GM18505 (cell line): ENCODE measurements at regions not wholly inside any gene's neighbourhood (a gene's known extent, or its start where the extent isn't known, plus 50 kb on each side); places are given as distances from the start of the nearest gene placed in this dataset.

Source experiments
- ATAC-seq: cut with Tn5 transposase; IDR thresholded peaks from one replicate; pipeline ENCODE4 v1.9.1; 2021; ENCODE audit not compliant: unreplicated experiment
- POLR2A ChIP-seq: IDR thresholded peaks from 4 replicates; pipeline ENCODE4 v1.6.1; 2011; ENCODE audit warnings: borderline replicate concordance; ENCODE audit not compliant: insufficient read depth, insufficient read length; ENCODE audit errors: extremely low read depth

- TF ChIP-seq POLR2A, result no peak
- no peak for ATAC-seq
These were observed 182.7 kb downstream of the TAF11L14 start for GRCh38 chr5:17816944-17817343.

GRCh38 chr5:17817990-17818389 lies 183.7 kb downstream of the TAF11L14 start:
- no peak for ATAC-seq
- TF ChIP-seq POLR2A, result no peak

- ATAC-seq, result no peak
- TF ChIP-seq POLR2A, result no peak
These were observed 185.5 kb downstream of the TAF11L14 start for GRCh38 chr5:17819783-17820182.

GRCh38 chr5:17828681-17829080 lies 194.4 kb downstream of the TAF11L14 start:
- ATAC-seq, result no peak
- no peak for TF ChIP-seq POLR2A

GRCh38 chr5:17829456-17829855 lies 195.2 kb downstream of the TAF11L14 start:
- no peak for ATAC-seq
- TF ChIP-seq POLR2A, result no peak

- no peak for ATAC-seq
- no peak for TF ChIP-seq POLR2A
These were observed 197.0 kb downstream of the TAF11L14 start for GRCh38 chr5:17831279-17831678.

- TF ChIP-seq POLR2A, result no peak
- ATAC-seq, result no peak
These were observed 198.9 kb downstream of the TAF11L14 start for GRCh38 chr5:17832949-17833745.

- TF ChIP-seq POLR2A, result no peak
- no peak for ATAC-seq
These were observed 203.5 kb downstream of the TAF11L14 start for GRCh38 chr5:17837757-17838156.

- ATAC-seq, result no peak
- TF ChIP-seq POLR2A, result no peak
These were observed 204.2 kb downstream of the TAF11L14 start for GRCh38 chr5:17838469-17838868.

GRCh38 chr5:17839848-17840247 lies 205.6 kb downstream of the TAF11L14 start:
- TF ChIP-seq POLR2A, result no peak
- ATAC-seq, result no peak

GRCh38 chr5:17846496-17846895 lies 212.2 kb downstream of the TAF11L14 start:
- TF ChIP-seq POLR2A, result no peak
- no peak for ATAC-seq

GRCh38 chr5:17847286-17847685 lies 213.0 kb downstream of the TAF11L14 start:
- ATAC-seq, result no peak

GRCh38 chr5:17852111-17852510 lies 217.9 kb downstream of the TAF11L14 start:
- no peak for ATAC-seq
- TF ChIP-seq POLR2A, result no peak

More at GRCh38 chr5:17847286-17847685, 213.0 kb downstream of the TAF11L14 start:
- TF ChIP-seq POLR2A, result no peak

- ATAC-seq, result no peak
- TF ChIP-seq POLR2A, result no peak
These were observed 218.5 kb downstream of the TAF11L14 start for GRCh38 chr5:17852740-17853139.
